ENCODE measurements at regions not wholly inside any gene's neighbourhood (a gene's known extent, or its start where the extent isn't known, plus 50 kb on each side); places are given as distances from the start of the nearest gene placed in this dataset.

- H3K27ac ChIP-seq, result no peak overlapping the region
- TF ChIP-seq CTCF (IDR thresholded peaks at IDR 0.05), result peak; percentile 28; the same call in 1 of the 2 replicates
- no peak for TF ChIP-seq ZFX (IDR thresholded peaks at IDR 0.05; ENCODE audit: borderline replicate concordance)
Observed at GRCh38 chr5:62720031-62720441, 141.4 kb downstream of the LRRC70 start.

- TF ChIP-seq CTCF (IDR thresholded peaks at IDR 0.05) (no peak), ZFX (IDR thresholded peaks at IDR 0.05; ENCODE audit: borderline replicate concordance) (no peak)
- no peak overlapping the region for H3K27ac ChIP-seq
Observed at GRCh38 chr5:62719061-62719720, 140.6 kb downstream of the LRRC70 start.

GRCh38 chr5:62718324-62718723 is 139.7 kb downstream of the LRRC70 start:
- H3K27ac ChIP-seq, result no peak overlapping the region
- TF ChIP-seq ZFX (IDR thresholded peaks at IDR 0.05; ENCODE audit: borderline replicate concordance) (no peak), CTCF (IDR thresholded peaks at IDR 0.05) (no peak)

- TF ChIP-seq ZFX (IDR thresholded peaks at IDR 0.05; ENCODE audit: borderline replicate concordance) (no peak), CTCF (IDR thresholded peaks at IDR 0.05) (no peak)
- no peak overlapping the region for H3K27ac ChIP-seq
Observed at GRCh38 chr5:62717301-62717933, 138.8 kb downstream of the LRRC70 start.

- no peak overlapping the region for H3K27ac ChIP-seq
- TF ChIP-seq ZFX (IDR thresholded peaks at IDR 0.05; ENCODE audit: borderline replicate concordance), result no peak
- TF ChIP-seq CTCF (IDR thresholded peaks at IDR 0.05), result no peak
Observed at GRCh38 chr5:62714296-62714695, 135.7 kb downstream of the LRRC70 start.

- TF ChIP-seq CTCF (IDR thresholded peaks at IDR 0.05) (no peak), ZFX (IDR thresholded peaks at IDR 0.05; ENCODE audit: borderline replicate concordance) (no peak)
- no peak overlapping the region for H3K27ac ChIP-seq
Observed at GRCh38 chr5:62708481-62709325, 130.1 kb downstream of the LRRC70 start.

All from 22Rv1 (cell line).